ENCODE measurements at regions not wholly inside any gene's neighbourhood (a gene's known extent, or its start where the extent isn't known, plus 50 kb on each side); places are given as distances from the start of the nearest gene placed in this dataset.

- no peak for DNase-seq
Measured at GRCh38 chr10:107230887-107231286, 66.4 kb upstream of the SORCS1 start.

- DNase-seq, result no peak
Measured at GRCh38 chr10:107215681-107216080, 51.2 kb upstream of the SORCS1 start.

All from right hindlimb (tissue), 1 donor.